HuH-7.5 (cell line): ENCODE measurements at regions not wholly inside any gene's neighbourhood (a gene's known extent, or its start where the extent isn't known, plus 50 kb on each side); places are given as distances from the start of the nearest gene placed in this dataset.

Experiments used
- DNase-seq: peaks from one replicate; pipeline ENCODE4 v3.0.0; 2011; ENCODE audit warnings: low spot score

DNA sequence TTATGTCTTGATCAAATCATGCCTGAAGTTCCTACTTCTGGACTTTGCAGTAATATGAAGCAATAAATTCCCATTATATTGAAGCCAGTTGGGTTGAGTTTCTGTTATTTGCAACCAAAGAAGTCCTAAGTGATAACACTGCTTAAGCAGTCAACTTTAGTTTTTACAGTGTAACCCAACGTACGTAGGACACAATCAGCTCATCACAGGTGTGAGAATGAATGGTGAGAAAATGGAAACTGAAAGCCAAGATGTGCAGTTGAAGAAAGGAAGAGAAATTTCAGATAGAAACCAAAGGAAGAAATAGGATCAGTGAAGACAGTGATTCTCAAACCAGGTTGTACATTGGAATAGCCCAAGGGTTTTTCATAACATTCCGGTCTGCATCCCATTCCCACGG lies 211.4 kb upstream of the ZFP64 start:
- DNase-seq = no peak

DNA sequence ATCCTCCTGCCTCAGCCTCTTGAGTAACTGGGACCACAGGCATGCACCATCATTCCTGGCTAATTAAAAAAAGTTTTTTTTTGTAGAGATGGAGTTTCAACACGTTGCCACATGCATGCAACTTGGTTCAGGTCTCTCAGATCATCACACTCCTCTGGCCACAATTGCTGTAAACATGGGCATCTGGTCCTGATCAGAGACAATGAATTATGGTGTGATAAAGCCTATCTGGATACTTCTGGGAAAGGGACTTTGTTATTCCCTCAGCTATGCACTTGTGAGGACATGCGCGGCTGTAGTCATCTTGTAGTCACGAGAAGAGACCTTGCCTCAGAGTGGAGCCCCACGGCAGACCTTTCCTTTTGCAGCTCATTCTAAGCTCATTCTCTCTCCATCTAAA lies 210.9 kb upstream of the ZFP64 start:
- no peak for DNase-seq

DNA sequence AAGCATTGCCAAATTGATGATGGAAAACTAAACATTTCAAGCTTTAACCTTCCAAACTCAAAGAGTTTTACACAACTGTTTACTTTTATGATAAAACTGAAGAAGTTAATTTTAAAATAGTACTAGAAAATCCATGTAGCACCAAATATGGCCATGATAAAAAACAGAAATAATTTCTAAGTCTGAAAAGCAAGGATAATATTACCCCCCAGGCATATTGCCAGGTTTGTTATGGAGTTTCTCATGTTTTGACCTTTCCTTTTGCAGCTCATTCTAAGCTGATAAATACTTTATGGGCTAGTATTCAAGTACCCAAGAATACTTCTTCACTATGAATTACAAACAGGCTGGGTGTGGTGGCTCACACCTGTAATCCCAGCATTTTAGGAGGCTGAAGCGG lies 209.9 kb upstream of the ZFP64 start:
- no peak for DNase-seq

DNA sequence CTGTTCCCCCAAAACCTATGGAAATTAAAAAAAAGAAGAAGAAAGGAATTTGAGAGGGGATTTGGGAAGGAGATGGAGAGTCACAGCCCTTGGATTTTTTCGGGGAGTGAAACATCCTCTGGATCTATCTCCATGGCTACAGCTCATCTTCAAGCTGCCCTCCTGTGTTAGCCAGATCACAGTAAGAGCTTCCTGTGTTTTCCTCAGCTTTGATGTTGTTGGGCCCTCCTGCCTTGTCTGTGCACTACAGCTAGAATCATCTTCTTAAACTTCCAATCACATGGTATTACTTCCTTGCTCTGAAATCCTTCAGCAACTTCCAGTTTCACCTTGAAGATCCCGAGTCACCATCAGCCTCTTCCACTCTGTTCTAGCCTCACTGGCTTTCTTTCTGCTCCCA lies 207.8 kb upstream of the ZFP64 start:
- no peak for DNase-seq

DNA sequence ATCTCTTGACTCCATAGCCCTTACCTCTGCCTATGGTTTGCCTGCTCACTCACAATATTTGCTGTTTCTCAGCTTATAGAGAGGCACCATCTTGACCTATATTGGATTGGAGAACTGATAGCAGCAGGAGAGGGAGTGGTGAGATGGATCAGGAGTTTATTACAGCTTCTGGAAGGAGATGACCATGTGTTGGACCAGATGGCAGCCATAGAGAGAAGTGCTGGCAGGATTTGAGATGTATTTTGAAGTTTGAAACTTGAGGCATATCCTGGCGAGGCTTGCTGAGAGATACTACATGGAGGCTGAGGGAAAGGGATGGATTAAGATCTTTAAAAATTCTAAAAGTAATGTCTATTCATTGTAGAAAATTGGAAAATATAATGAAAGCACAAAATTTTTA lies 198.0 kb upstream of the ZFP64 start:
- no peak for DNase-seq

DNA sequence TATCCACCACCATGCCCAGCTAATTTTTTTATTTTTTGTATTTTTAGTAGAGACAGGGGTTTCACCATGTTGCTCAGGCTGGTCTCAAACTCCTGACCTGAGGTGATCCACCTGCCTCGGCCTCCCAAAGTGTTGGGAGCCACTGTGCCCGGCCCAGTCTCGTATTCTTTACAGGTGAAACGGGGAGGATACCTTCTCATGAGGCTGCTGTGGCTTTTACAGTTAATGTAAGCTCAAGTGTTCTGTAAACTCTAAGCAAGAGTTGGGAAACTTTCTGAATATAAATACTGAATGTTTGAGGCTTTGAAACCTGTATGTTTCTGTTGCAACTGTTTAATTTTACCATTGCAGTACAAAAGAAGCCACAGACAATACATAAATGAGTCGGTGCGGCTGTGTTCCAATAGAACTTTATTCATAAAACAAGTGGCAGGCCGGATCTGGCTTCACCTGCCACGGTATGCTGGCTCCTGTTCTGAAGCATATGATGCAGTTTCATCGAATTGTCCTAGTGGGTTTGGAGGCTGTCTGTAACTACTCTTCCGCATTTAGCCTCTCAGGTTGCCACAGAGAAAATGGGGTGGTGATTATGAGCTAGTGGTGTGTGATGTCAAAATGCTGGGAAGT lies 192.5 kb upstream of the ZFP64 start:
- no peak for DNase-seq

DNA sequence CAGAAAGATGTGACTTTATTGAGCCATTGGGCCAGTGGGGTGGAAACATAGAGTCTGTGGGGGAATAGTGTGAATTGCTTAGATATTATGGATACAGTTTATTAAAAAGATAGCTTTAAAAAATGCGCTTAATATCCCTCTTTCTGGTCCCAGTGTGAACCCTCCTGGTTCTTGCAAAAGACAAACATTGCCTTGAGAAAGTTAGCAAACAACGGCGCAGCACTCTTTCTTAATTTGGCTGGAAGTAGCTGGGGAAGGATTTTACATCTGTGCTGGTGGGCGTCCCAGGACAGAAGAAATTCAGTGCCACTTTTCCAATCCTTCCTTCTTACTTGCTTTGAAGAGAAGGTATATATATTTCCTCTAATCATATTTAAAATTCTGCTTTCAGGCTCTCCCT lies 191.4 kb upstream of the ZFP64 start:
- DNase-seq = no peak

DNA sequence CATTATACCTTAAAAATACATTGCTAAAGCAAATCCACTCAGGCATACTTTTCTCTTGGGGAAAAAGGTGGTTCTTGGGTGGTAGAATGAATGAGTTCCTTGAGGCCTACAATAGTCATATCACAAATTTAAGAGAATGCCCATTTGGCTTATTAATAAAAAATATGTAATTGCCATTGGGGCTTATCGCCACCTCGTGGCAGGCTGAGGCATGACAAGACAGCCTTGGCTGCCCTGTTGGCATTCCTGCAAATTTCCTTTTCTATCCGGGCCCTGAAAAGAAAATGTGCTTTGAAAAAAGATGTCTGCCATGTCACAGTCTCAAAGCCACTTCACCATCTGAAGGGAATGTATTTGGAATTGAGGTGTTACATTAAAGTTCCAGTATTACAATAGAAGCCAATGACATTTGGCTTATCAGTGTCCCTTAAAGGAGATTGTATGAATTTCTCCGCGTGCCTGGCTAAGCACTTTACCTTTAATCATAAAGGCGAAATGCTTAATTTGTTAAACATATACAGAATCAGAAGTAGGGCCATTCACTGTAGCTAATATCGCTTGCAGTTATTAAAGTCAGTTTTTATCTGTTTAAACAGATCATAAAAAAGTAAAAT lies 188.3 kb upstream of the ZFP64 start:
- peak; percentile 32 for DNase-seq

DNA sequence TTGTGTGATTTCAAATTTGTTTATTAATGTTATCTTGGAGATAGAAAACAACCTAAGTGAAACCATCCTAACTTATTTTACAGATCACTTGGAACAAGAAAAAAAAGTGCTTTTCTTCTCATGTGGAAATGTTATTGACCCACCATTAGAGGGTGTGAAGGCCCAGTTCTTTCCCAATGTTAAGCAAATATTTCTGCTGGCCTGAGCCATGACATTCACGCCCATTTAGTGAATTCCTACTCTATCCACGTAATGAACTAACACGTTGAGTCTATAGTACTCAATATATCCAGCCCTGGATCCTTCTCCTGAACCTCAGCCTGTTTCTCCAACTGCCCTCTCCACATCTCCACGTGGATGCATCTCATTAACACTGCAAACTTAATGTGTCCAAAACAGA lies 180.6 kb upstream of the ZFP64 start:
- DNase-seq = peak; percentile 25

DNA sequence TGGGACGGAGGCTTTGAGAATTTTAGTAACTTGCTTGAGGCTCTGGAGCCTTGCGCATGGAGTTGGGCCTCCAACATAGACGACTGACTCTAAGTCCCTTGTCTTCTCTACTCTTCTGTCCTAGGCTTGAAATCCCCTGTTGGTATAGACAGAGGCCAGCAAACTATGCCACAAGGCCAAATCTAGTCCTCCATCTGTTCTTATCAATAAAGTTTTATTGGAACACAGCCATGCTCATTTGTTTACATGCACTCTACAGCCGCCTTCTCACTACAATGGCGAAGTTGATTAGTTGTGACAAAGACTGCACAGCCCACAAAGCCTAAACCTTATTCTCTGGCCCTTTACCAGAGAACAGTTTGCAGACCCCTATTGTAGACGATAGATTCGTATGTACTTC lies 174.1 kb upstream of the ZFP64 start:
- DNase-seq = no peak

DNA sequence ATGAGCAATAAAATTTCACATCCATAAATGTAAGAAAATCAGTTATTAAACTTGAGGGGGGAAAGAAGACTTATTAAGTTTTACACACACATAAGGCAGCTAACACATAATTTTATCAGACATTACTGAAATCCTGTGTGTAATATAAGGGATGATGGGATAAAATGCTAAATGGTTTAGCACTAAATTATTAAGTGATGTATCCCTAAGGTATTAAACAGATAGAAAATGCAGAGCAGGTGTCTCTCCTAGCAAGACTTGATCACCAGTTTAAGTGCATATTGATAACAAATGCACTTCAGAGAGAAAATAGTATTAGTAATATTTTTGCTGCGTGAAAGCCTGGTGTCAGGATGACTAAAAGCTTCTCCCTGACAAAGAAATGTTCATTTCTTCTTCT lies 172.8 kb upstream of the ZFP64 start:
- no peak for DNase-seq

DNA sequence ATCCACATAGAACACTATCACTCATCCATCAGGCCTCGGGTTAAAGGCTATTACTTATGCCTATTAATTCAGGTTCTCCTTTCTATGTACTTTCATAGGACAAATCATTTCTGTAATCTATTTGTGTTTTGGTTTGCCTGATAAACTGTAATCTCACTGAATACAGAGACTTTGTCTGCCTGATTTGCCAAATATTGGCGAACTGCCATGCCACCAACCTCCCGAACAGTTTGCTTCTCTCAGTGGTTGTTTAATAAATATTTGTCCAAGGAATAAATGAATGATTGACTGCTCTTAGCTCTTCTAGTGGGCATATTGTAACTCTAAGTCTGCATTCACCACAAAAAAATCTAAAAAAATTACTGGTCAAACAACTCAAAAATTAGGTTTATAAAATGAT lies 170.1 kb upstream of the ZFP64 start:
- DNase-seq = no peak

DNA sequence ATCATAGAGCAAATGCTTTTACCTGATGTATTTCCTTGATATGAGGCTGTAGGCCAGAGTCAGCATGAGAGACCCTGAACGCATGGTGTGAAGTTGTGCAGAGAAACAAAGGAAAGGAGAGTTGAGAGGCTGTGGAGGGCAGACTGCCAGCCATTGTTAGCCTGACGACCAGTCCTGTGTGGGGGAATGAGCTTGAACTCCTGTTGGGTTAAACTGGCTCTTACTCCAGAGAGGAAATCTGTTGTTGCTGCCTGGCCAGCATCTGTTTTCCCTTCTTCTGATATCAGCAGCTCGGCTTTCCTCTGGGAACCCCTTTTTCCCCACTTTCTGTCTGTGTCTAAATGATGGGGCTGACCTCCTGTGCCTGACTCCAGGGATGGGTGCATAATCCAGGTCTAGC lies 158.2 kb upstream of the ZFP64 start:
- DNase-seq = no peak

DNA sequence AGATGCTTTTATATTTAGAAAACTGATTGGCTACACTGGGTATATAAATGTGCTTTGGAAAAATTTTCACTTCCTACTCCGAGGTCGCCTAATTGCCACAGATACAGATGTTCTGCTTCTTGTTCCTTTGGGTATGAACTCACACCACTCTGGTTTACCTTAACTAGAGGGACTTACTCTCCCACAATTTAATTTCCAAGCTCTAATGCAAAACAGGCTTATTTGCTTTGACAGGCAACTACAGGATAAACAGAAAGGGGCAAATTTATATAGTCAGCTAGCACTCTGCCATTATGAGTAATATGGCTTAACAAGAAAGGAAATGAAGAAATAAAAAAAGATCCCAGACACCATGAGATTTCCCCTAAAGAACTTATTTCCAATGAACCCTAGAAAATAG lies 156.9 kb upstream of the ZFP64 start:
- no peak for DNase-seq

DNA sequence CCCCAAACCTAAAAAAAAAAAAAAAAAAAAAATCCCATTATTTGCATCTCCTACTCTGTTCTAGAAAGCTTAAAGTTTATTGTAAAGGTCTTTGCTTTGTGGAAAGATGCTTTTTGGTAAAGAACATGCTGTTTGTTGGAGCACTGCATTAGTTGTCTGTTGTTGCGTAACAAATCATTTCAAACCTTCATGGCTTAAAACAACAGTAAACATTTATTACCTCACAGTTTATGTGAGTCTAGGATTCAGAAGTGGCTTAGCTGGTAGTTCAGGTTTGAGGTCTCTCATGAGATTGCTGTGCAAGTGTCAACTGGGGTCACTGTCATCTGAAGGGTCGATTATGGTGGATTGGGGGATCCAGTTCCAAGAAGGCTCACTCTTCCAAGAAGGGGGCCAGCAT lies 155.2 kb upstream of the ZFP64 start:
- no peak for DNase-seq

DNA sequence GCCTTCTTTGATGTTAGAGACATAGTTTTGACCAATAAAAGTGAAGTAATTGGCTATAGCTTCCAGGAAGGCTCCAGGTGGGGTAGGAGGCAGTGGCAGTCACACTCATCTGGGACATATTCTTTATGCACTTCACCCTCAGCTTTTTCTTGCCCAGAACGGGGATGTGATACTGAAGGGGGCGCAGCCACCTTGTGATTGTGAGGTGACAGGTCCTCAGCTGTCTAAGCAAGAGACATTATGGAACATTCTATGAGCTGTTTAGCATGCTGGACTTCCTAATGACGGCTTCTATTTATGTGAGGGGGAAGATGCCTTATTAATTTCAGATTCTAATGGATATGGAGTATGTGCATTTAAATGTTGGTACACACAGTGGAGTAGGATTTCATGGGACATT lies 151.3 kb upstream of the ZFP64 start:
- no peak for DNase-seq

DNA sequence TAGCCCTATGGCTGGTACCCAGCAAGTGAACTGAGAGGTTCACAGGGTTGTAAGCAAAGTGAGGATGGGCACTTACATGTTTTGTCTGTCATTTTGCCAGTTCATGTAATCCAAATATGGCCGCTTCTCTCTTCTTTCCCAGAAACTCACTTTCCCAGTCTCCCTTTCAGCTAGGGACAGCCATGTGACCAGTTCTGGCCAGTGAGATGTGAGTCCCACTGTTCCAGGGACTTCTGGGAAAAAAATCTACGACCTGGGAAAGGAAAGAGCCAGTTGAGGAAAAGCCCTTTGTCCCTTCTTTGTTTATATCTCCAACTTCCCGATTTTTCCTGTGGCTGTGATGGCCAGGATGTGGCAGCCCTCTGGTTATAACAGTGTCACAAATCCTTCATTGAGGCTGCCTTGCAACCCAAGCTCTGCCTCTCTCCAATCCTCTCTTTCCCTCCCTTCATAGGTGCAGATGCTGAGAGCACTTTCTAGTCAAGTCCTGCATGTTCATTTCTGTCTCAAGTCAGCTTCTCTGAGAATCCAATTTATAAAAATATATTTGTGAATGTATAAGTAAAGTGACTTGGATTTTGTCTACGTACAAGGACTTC lies 148.6 kb upstream of the ZFP64 start:
- DNase-seq = peak; percentile 49

DNA sequence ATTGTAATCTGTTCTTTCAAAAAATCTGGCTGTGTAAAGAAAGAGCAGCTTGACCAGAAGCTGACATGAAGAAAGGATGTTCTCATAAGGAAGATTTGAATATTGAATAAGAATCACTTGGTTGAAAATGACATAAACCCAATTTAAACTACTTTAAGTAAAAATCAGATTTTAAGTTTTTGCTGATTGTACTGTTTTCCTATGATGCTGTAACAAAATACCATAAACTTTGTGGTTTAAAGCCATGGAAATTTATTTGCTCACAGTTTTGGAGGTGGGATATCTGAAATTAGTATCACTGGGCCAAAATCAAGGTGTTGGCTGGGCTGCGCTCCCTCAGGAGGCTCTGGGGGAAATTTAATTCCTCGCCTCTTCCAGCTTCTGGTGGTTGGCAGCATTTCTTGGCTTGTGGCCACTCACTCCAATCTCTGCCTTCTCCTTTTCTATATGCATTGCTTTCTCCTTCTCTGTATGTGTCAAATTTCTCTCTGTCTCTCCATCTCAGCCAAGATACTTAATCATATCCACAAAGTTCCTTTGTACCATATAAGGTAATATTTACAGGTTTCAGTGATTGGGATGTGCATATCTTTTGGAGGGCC lies 141.2 kb upstream of the ZFP64 start:
- DNase-seq = no peak

DNA sequence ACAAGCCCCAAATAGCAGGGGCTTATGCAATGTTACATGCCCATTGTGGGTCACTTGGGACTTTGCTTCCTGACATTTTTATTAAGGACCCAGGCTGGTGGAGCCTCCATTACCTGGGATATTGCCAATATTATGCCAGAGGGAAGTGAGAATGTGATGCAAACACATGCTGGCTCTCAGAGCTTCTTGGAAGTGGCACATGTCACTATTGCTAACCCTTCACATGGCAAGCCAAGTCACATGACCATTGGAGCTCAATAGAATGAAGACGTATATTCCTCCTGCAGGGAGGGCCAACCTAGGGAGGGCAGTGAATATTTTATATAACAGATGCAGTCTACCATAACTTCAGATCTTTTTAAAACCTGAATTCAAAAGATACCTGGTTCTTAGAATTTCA lies 140.7 kb upstream of the ZFP64 start:
- DNase-seq = no peak

DNA sequence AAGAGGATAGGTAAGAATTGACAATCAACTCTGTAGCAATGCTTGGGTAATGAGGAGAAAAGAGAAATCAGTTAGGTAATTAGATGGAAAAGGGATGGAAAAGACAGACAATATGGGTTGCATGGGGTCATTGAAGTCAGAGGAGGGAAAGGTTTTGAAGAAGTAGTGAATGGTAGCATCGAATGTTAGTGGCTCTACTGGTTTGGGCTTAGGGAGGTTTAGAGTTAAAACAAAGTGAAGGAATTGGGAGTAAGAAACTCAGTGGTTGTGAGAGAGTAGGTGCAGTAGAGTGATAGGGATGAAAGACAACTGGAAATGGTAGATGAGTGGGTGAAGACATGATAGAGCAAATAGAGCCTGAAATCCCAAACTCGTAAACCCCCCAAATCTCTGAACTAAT lies 140.1 kb upstream of the ZFP64 start:
- no peak for DNase-seq

DNA sequence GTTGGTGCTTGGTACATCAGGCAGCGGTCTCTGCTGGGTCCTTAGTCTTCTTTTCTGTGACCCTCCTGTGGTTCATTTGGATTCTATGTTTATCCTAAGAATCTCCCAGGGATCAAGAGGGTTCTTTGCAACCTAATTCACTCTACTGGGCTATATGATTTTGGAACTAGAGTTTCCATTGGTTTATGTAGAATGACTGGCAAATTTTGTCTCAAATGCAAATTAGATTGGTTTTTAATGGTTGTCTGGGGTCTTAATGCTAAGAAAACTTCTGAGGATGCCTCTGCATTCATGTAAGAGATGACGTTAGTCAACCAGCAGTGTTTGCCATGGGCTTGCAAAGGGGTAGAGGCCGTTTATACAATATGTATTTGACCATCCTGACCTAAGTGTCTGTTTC lies 129.8 kb upstream of the ZFP64 start:
- no peak for DNase-seq

DNA sequence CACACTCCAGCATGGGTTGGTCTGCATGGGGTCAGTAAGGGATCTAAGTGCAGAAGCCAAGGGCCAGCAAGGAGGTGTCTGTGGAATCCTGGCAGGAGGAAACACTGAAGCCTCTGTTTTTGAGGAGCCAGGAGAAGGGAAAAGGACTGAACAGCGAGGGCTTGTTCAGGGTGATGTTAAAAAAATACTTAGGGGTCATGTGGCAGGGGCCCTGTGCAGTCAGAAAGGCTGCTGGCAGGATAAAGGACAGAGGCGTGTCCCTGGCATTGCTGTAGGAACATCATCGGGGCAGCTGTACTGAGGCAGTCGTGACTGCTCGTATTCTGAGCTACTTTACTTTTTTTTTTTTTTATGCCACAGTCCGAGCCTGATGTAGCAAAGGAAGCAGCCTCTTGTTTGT lies 127.1 kb upstream of the ZFP64 start:
- no peak for DNase-seq

DNA sequence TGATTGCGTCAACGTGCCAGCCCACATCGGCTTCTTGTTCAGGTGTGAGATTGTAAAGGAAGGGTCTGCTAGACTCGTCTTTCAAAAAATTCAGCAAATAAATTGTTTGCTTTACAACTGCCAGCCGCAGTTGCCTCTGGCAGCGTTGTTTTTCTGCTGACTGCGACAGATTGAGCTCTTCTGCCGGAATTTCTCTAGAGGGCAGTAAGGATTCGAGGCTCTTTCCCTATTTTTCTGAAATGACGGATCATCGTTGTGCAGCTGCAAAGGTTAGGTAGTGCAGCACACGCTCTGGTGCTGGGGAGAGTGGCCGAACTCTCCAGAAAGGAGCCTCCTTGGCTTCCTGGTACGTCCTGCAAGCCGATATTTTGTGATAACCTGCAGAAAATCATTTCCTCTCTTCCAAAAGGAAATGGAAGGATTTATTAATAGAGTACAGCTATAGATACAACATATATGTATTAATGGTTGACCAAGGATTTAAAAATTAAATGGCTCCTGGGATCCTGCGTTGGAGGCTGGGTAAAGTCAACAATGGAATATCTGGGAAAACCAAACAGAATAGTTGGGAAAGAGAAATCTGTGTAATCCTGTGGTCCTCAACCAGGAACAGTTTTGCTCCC lies 121.9 kb upstream of the ZFP64 start:
- DNase-seq = peak; percentile 45
